ENCODE measurements at regions not wholly inside any gene's neighbourhood (a gene's known extent, or its start where the extent isn't known, plus 50 kb on each side); places are given as distances from the start of the nearest gene placed in this dataset.

GRCh38 chr13:73829416-73829815 lies 304.8 kb downstream of the KLF12 start:
- H3K4me3 ChIP-seq (ENCODE audit: low read depth, low read length) = no peak overlapping the region
- no peaks in the 10 kb centered on the region for H3K4me1 ChIP-seq (ENCODE audit: control insufficient read depth, insufficient read depth, low read length)
- no peaks in the 10 kb centered on the region for H3K36me3 ChIP-seq (ENCODE audit: control insufficient read depth in 2 of 2, insufficient read depth in 1 of 2, low read length in 2 of 2)
- no peak for TF ChIP-seq ZNF10 (tag by site-specific recombination; IDR thresholded peaks at IDR 0.05)
- no peak for TF ChIP-seq ZNF155 (tag by site-specific recombination; IDR thresholded peaks at IDR 0.05)
- TF ChIP-seq HIC1 (tag by site-specific recombination; IDR thresholded peaks at IDR 0.05) = no peak
- ChIA-PET POLR2A (no interaction called here), CTCF (no interaction called here)
- H3K27ac ChIP-seq (ENCODE audit: extremely low read depth, low read depth, low read length) = no peak overlapping the region
- no peaks in the 10 kb centered on the region for H3K9me3 ChIP-seq (ENCODE audit: control insufficient read depth, insufficient read depth, low read depth, low read length)

- no peaks in the 10 kb centered on the region for H3K4me1 ChIP-seq (ENCODE audit: control insufficient read depth, insufficient read depth, low read length)
- H3K4me3 ChIP-seq (ENCODE audit: low read depth, low read length) = no peak overlapping the region
- CTCF ChIA-PET = no interaction called here
- POLR2A ChIA-PET = no interaction called here
- no peak for TF ChIP-seq ZNF433 (tag by site-specific recombination; IDR thresholded peaks at IDR 0.05; ENCODE audit: low read depth)
- no peak for TF ChIP-seq KLF10 (tag by site-specific recombination; IDR thresholded peaks at IDR 0.05)
- TF ChIP-seq ZNF184 (tag by site-specific recombination; IDR thresholded peaks at IDR 0.05) = no peak
- no peak for TF ChIP-seq ZBTB44 (tag by site-specific recombination; IDR thresholded peaks at IDR 0.05)
- no peak for TF ChIP-seq ZNF280D (tag by site-specific recombination; IDR thresholded peaks at IDR 0.05)
- no peak for TF ChIP-seq ZNF777 (tag by site-specific recombination; IDR thresholded peaks at IDR 0.05; ENCODE audit: borderline replicate concordance)
- no peak for TF ChIP-seq SCRT1 (tag by site-specific recombination; IDR thresholded peaks at IDR 0.05; ENCODE audit: borderline replicate concordance)
- no peak for TF ChIP-seq BCL11A (tag by site-specific recombination; IDR thresholded peaks at IDR 0.05; ENCODE audit: low read depth)
- TF ChIP-seq ZBTB49 (tag by site-specific recombination; IDR thresholded peaks at IDR 0.05; ENCODE audit: low read depth) = no peak
- no peak for TF ChIP-seq ZBTB48 (tag by site-specific recombination; IDR thresholded peaks at IDR 0.05)
- TF ChIP-seq ZNF292 (tag by site-specific recombination; IDR thresholded peaks at IDR 0.05; ENCODE audit: borderline replicate concordance, low read depth) = no peak
- no peak for TF ChIP-seq ZNF426 (tag by site-specific recombination; IDR thresholded peaks at IDR 0.05)
- no peak for TF ChIP-seq ZNF645 (tag by site-specific recombination; IDR thresholded peaks at IDR 0.05)
- H3K9me3 ChIP-seq (ENCODE audit: control insufficient read depth, insufficient read depth, low read depth, low read length) = no peaks in the 10 kb centered on the region
- H3K36me3 ChIP-seq (ENCODE audit: control insufficient read depth in 2 of 2, insufficient read depth in 1 of 2, low read length in 2 of 2) = no peaks in the 10 kb centered on the region
- no peak overlapping the region for H3K27ac ChIP-seq (ENCODE audit: extremely low read depth, low read depth, low read length)
Measured at GRCh38 chr13:73828811-73829210, 305.4 kb downstream of the KLF12 start.

Data from HEK293 (cell line).